Uterus (tissue), 2 donors: ENCODE measurements at regions not wholly inside any gene's neighbourhood (a gene's known extent, or its start where the extent isn't known, plus 50 kb on each side); places are given as distances from the start of the nearest gene placed in this dataset.

Experiments
- POLR2A ChIP-seq, 2 donors: fragments of 450-650 bp; IDR thresholded peaks; one replicate each; pipeline ENCODE4 v1.6.1; 2016; ENCODE audit warnings: antibody characterized with exemption in 2 of 2, mild to moderate bottlenecking in 1 of 2, moderate library complexity in 1 of 2
- TF ChIP-seq, protein P1 (sequence below), 4 experiments: fragments of 200-600 bp in 2 of 4; fragments of 450-650 bp in 2 of 4; sonication (generic) in 2 of 4; IDR thresholded peaks; one replicate each; pipeline ENCODE4 v1.5.1; 2016 to 2019; ENCODE audit warnings: antibody characterized with exemption in 4 of 4, mild to moderate bottlenecking in 2 of 4, moderate library complexity in 1 of 4

DNA sequence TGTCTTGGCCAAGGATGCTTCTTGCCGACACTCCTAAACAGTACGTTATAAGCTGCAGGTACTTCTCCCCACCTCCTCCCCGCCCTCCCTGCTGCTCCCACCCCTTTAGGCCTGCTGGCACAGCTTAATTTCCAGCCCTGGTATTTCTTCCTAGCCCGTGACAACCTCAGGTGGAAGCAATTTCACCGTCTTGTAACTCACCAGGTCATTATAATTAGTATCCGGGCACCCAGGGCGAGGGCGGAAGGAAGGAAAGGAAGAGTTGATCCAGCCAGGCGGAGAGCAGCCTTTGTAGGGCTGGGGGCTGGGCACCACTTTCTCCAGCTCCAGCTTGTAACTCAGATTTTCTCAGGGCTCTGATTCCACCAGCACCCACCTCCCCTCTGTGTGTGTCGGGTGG, 153.5 kb upstream of the CSF3R start:
- TF ChIP-seq, protein P1, sequence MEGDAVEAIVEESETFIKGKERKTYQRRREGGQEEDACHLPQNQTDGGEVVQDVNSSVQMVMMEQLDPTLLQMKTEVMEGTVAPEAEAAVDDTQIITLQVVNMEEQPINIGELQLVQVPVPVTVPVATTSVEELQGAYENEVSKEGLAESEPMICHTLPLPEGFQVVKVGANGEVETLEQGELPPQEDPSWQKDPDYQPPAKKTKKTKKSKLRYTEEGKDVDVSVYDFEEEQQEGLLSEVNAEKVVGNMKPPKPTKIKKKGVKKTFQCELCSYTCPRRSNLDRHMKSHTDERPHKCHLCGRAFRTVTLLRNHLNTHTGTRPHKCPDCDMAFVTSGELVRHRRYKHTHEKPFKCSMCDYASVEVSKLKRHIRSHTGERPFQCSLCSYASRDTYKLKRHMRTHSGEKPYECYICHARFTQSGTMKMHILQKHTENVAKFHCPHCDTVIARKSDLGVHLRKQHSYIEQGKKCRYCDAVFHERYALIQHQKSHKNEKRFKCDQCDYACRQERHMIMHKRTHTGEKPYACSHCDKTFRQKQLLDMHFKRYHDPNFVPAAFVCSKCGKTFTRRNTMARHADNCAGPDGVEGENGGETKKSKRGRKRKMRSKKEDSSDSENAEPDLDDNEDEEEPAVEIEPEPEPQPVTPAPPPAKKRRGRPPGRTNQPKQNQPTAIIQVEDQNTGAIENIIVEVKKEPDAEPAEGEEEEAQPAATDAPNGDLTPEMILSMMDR (IDR thresholded peaks at IDR 0.05) = no peak
- no peak for TF ChIP-seq POLR2A (IDR thresholded peaks at IDR 0.05)
